ENCODE measurements at regions not wholly inside any gene's neighbourhood (a gene's known extent, or its start where the extent isn't known, plus 50 kb on each side); places are given as distances from the start of the nearest gene placed in this dataset.

- no peak overlapping the region for H3K4me3 ChIP-seq (ENCODE audit: low read depth in 1 of 2, low read length in 2 of 2)
- no peak overlapping the region for H2AFZ ChIP-seq (ENCODE audit: low read depth, low read length)
- DNase-seq (no peak), ATAC-seq (ENCODE audit: insufficient read depth, low read depth) (no peak)
- H3K4me2 ChIP-seq (ENCODE audit: insufficient read depth, low read length), result no peak overlapping the region
- H3K27me3 ChIP-seq (ENCODE audit: insufficient read depth, low read length, poor library complexity), result no peaks in the 10 kb centered on the region
- no peak overlapping the region for H3K27ac ChIP-seq (ENCODE audit: low read length)
- H3K4me1 ChIP-seq (ENCODE audit: insufficient read depth, low read length), result no peaks in the 10 kb centered on the region
- H3K9me3 ChIP-seq (ENCODE audit: insufficient read depth, low read length, severe bottlenecking), result no peaks in the 10 kb centered on the region
- H3K36me3 ChIP-seq (ENCODE audit: insufficient read depth, low read length), result no peaks in the 10 kb centered on the region
- H3K79me2 ChIP-seq (ENCODE audit: insufficient read depth, low read length), result no peaks in the 10 kb centered on the region
- no peak for TF ChIP-seq EZH2 (IDR thresholded peaks at IDR 0.05; ENCODE audit: borderline replicate concordance, low read depth, low read length, severe bottlenecking)
- TF ChIP-seq, protein P1, sequence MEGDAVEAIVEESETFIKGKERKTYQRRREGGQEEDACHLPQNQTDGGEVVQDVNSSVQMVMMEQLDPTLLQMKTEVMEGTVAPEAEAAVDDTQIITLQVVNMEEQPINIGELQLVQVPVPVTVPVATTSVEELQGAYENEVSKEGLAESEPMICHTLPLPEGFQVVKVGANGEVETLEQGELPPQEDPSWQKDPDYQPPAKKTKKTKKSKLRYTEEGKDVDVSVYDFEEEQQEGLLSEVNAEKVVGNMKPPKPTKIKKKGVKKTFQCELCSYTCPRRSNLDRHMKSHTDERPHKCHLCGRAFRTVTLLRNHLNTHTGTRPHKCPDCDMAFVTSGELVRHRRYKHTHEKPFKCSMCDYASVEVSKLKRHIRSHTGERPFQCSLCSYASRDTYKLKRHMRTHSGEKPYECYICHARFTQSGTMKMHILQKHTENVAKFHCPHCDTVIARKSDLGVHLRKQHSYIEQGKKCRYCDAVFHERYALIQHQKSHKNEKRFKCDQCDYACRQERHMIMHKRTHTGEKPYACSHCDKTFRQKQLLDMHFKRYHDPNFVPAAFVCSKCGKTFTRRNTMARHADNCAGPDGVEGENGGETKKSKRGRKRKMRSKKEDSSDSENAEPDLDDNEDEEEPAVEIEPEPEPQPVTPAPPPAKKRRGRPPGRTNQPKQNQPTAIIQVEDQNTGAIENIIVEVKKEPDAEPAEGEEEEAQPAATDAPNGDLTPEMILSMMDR (IDR thresholded peaks at IDR 0.05; ENCODE audit: borderline replicate concordance, extremely low read depth, low read length, poor library complexity, severe bottlenecking), result no peak
- no peaks in the 10 kb centered on the region for H4K20me1 ChIP-seq (ENCODE audit: insufficient read depth, low read length)
- no peak overlapping the region for H3K9ac ChIP-seq (ENCODE audit: low read depth, low read length)
Measured at GRCh38 chr3:94544131-94544789, 481.4 kb downstream of the NSUN3 start.

DNA sequence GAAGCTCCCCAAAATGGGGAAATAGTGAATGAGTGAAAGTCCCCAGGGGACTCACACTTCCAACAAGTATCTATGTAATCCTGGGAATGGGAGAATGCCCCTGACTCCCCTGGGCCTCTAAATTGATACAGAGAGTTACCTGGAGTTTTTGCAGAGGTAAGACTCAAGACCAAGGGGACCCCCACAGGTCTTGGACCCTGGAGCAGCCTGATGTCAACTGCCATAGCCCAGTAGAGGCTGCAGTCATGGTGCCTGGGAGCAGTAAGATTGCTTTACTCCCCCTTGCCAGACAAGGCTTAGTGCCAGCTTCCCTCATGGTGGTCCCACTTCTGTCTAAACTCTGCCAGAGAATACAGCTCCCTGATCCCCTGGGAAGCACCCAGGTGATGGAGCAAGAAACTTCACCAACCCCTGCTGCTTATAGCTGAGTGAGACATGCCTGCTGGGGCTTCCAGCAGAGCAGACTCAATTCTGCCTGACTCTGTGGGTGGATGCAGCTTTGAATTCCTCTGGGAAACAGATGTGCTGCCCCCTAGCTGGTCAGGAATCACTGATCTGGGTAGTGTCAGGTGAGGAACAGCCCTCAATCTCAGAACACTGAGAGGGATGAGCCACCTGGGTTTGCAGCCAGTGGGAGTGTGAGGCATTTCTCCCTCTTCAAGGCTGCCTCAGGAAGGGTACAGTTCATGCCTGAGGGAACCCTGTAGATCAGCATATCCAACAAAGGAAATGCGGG lies 485.9 kb downstream of the NSUN3 start:
- H3K79me2 ChIP-seq (ENCODE audit: insufficient read depth, low read length), result no peaks in the 10 kb centered on the region
- H3K4me2 ChIP-seq (ENCODE audit: insufficient read depth, low read length), result no peak overlapping the region
- H3K27ac ChIP-seq (ENCODE audit: low read length), result no peak overlapping the region
- no peak overlapping the region for H3K4me3 ChIP-seq (ENCODE audit: low read depth in 1 of 2, low read length in 2 of 2)
- no peaks in the 10 kb centered on the region for H3K9me3 ChIP-seq (ENCODE audit: insufficient read depth, low read length, severe bottlenecking)
- no peak overlapping the region for H3K9ac ChIP-seq (ENCODE audit: low read depth, low read length)
- no peak for DNase-seq
- H3K4me1 ChIP-seq (ENCODE audit: insufficient read depth, low read length), result no peaks in the 10 kb centered on the region
- H3K36me3 ChIP-seq (ENCODE audit: insufficient read depth, low read length), result no peaks in the 10 kb centered on the region
- no peaks in the 10 kb centered on the region for H3K27me3 ChIP-seq (ENCODE audit: insufficient read depth, low read length, poor library complexity)
- H4K20me1 ChIP-seq (ENCODE audit: insufficient read depth, low read length), result no peaks in the 10 kb centered on the region
- H2AFZ ChIP-seq (ENCODE audit: low read depth, low read length), result no peak overlapping the region
- TF ChIP-seq, protein P1 (IDR thresholded peaks at IDR 0.05; ENCODE audit: borderline replicate concordance, extremely low read depth, low read length, poor library complexity, severe bottlenecking), result no peak
- no peak for TF ChIP-seq EZH2 (IDR thresholded peaks at IDR 0.05; ENCODE audit: borderline replicate concordance, low read depth, low read length, severe bottlenecking)
- ATAC-seq (ENCODE audit: insufficient read depth, low read depth), result no peak

DNA sequence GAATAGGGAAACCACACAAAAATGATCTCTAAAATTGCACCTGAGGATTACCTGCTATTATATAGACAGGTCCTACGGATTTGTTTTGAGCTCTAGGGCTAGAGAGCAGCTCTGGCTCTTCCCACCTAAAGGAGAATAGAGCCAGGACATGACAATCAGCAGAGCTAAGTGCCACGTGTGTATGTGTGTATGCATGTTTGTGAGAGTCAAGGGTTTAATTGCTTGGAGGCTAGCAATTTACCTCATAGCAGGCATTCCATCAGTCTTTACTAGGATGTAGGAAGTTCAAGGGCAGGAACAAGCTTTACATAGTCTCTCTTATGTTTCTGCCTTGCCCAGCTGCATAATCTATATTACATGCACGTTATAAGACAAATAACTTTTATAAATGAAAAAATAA lies 498.2 kb downstream of the NSUN3 start:
- no peak for DNase-seq
- no peak for ATAC-seq (ENCODE audit: insufficient read depth, low read depth)
- H3K36me3 ChIP-seq (ENCODE audit: insufficient read depth, low read length), result no peaks in the 10 kb centered on the region
- H3K27me3 ChIP-seq (ENCODE audit: insufficient read depth, low read length, poor library complexity), result no peaks in the 10 kb centered on the region
- H3K9me3 ChIP-seq (ENCODE audit: insufficient read depth, low read length, severe bottlenecking), result no peaks in the 10 kb centered on the region
- H2AFZ ChIP-seq (ENCODE audit: low read depth, low read length), result no peak overlapping the region
- H3K4me1 ChIP-seq (ENCODE audit: insufficient read depth, low read length), result no peaks in the 10 kb centered on the region
- no peak for TF ChIP-seq EZH2 (IDR thresholded peaks at IDR 0.05; ENCODE audit: borderline replicate concordance, low read depth, low read length, severe bottlenecking)
- TF ChIP-seq, protein P1 (IDR thresholded peaks at IDR 0.05; ENCODE audit: borderline replicate concordance, extremely low read depth, low read length, poor library complexity, severe bottlenecking), result no peak
- H3K4me2 ChIP-seq (ENCODE audit: insufficient read depth, low read length), result no peak overlapping the region
- no peaks in the 10 kb centered on the region for H3K79me2 ChIP-seq (ENCODE audit: insufficient read depth, low read length)
- H3K4me3 ChIP-seq (ENCODE audit: low read depth in 1 of 2, low read length in 2 of 2), result no peak overlapping the region
- H4K20me1 ChIP-seq (ENCODE audit: insufficient read depth, low read length), result no peaks in the 10 kb centered on the region
- H3K27ac ChIP-seq (ENCODE audit: low read length), result no peak overlapping the region
- H3K9ac ChIP-seq (ENCODE audit: low read depth, low read length), result no peak overlapping the region

All from DND-41 (cell line).